HuH-7.5 (cell line): ENCODE measurements at regions not wholly inside any gene's neighbourhood (a gene's known extent, or its start where the extent isn't known, plus 50 kb on each side); places are given as distances from the start of the nearest gene placed in this dataset.
A peak's percentile ranks its signal among the peaks of the same experiment; 100 is the strongest.

ENCODE experiments used
- DNase-seq: peaks from one replicate; pipeline ENCODE4 v3.0.0; 2011; ENCODE audit warnings: low spot score

DNA sequence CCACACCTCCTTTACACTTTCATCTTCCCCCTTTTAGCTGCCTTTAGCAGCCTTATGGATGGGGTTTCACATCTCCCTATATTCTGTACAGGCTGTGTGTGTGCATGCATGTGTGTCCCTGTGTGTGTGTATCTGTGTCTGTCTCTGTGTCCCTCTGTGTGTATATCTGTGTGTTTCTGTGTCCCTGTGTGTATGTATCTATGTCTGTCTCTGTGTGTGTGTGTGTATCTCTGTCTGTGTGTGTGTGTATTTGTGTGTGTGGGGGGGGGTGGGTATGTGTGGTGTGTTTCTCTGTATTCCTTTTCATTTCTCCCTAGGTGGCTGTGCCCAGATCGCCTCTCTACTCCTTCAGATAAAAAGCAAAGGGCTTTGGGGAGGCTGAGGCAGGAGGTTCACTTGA is 52.2 kb upstream of the CD83 start:
- DNase-seq, result no peak

- DNase-seq, result peak; percentile 21
Observed at GRCh38 chr6:14066782-14067406, 50.7 kb upstream of the CD83 start.

GRCh38 chr6:14067656-14068055 is 49.9 kb upstream of the CD83 start:
- DNase-seq, result no peak
